Thoracic aorta (tissue), 2 donors: ENCODE measurements at regions not wholly inside any gene's neighbourhood (a gene's known extent, or its start where the extent isn't known, plus 50 kb on each side); places are given as distances from the start of the nearest gene placed in this dataset.

Experiments used
- ATAC-seq: fragments of 150-250 bp; one replicate; pipeline ENCODE4 v1.8.0; 2017; ENCODE audit warnings: low read depth; ENCODE audit not compliant: insufficient number of reproducible peaks, low FRiP score
- DNase-seq: peaks from one replicate; pipeline ENCODE4 v3.0.0-alpha.2; 2020; ENCODE audit warnings: low spot score
- H3K27ac ChIP-seq, 2 donors: fragments of 200-600 bp; sonication (generic); 1 replicate in 1 of 2; 2 replicates in 1 of 2; pipeline ENCODE4 v1.5.1; 2016; ENCODE audit warnings: mild to moderate bottlenecking in 2 of 2, moderate library complexity in 2 of 2
- H3K27me3 ChIP-seq: fragments of 200-600 bp; sonication (generic); replicated peaks from 2 replicates; pipeline ENCODE4 v1.6.0; 2016; ENCODE audit warnings: mild to moderate bottlenecking; ENCODE audit not compliant: insufficient read depth
- H3K36me3 ChIP-seq: fragments of 200-600 bp; sonication (generic); one replicate; pipeline ENCODE4 v1.5.1; 2016
- H3K4me1 ChIP-seq, 2 donors: fragments of 200-600 bp; sonication (generic); 1 replicate in 1 of 2; 2 replicates in 1 of 2; pipeline versions ENCODE4 v1.5.1 to v1.6.0; 2016; ENCODE audit warnings: low read depth in 2 of 2, mild to moderate bottlenecking in 1 of 2; ENCODE audit not compliant: control insufficient read depth in 1 of 2
- H3K4me3 ChIP-seq: fragments of 200-600 bp; sonication (generic); 2 replicates; pipeline ENCODE4 v1.5.1; 2016; ENCODE audit warnings: mild to moderate bottlenecking
- H3K9me3 ChIP-seq: fragments of 200-600 bp; sonication (generic); 2 replicates; pipeline ENCODE4 v1.5.1; 2016
- CTCF ChIP-seq: fragments of 200-600 bp; sonication (generic); IDR thresholded peaks from one replicate; pipeline ENCODE4 v1.5.1; 2019; ENCODE audit warnings: antibody characterized with exemption

- no peaks in the 10 kb centered on the region for H3K9me3 ChIP-seq
Measured at GRCh38 chr2:180449171-180449915, 442.2 kb upstream of the CWC22 start.

DNA sequence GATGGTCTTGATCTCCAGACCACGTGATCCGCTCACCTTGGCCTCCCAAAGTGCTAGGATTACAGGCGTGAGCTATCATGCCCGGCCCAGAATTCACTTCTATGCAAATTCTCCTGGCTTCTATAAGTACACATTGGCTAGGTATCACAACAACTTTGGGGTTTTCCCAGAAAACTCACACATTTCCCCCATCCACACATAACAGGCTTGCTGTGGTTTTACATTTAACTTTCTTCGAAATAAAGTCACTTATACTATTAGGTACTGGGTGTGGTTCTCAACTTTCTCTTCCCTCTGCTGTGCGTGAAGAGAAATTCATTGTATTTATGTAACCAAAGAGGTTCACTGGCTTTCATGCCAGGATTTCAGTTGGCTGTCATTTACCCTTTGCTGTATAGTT is 439.4 kb upstream of the CWC22 start:
- Histone ChIP-seq H3K9me3 (no peaks in the 10 kb centered on the region), H3K4me3 (no peak overlapping the region), H3K36me3 (no peaks in the 10 kb centered on the region), H3K27ac (no peak overlapping the region), H3K27me3 (no peaks in the 10 kb centered on the region), H3K4me1 (no peaks in the 10 kb centered on the region)
- DNase-seq (no peak), ATAC-seq (no peak)
- no peak for TF ChIP-seq CTCF

More at GRCh38 chr2:180449171-180449915, 442.2 kb upstream of the CWC22 start:
- no peaks in the 10 kb centered on the region for H3K36me3 ChIP-seq
- TF ChIP-seq CTCF = no peak
- H3K4me3 ChIP-seq = no peak overlapping the region
- no peaks in the 10 kb centered on the region for H3K27me3 ChIP-seq
- no peaks in the 10 kb centered on the region for H3K4me1 ChIP-seq
- ATAC-seq = no peak
- no peak for DNase-seq
- H3K27ac ChIP-seq = no peak overlapping the region

DNA sequence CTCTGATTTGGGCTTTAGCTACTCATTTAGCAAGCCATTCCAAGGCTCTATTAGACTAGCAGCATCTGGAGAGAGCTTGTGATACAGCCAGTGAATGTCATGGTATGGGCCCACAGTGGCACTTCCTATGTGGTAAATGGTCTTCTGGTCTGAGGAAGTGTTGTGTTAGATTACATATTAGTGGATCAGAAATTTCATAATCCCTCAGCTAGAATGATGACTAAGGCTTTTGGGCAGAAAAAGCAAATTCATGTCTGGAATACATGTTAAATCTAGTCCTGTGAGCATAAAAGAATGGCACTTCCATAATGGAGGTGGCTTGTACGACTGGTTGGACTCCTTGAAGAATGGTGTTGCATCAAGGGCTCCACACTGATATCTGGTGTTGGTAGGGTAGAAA is 436.8 kb upstream of the CWC22 start:
- no peak for TF ChIP-seq CTCF
- DNase-seq (no peak), ATAC-seq (no peak)
- Histone ChIP-seq H3K4me3 (no peak overlapping the region), H3K4me1 (no peaks in the 10 kb centered on the region), H3K9me3 (no peaks in the 10 kb centered on the region), H3K36me3 (no peaks in the 10 kb centered on the region), H3K27me3 (no peaks in the 10 kb centered on the region), H3K27ac (no peak overlapping the region)

GRCh38 chr2:180442860-180443644 is 436.0 kb upstream of the CWC22 start:
- no peak for ATAC-seq
- Histone ChIP-seq H3K27me3 (no peaks in the 10 kb centered on the region), H3K36me3 (no peaks in the 10 kb centered on the region), H3K27ac (no peak overlapping the region), H3K9me3 (no peaks in the 10 kb centered on the region), H3K4me3 (no peak overlapping the region), H3K4me1 (no peaks in the 10 kb centered on the region)
- TF ChIP-seq CTCF = no peak
- DNase-seq = no peak

DNA sequence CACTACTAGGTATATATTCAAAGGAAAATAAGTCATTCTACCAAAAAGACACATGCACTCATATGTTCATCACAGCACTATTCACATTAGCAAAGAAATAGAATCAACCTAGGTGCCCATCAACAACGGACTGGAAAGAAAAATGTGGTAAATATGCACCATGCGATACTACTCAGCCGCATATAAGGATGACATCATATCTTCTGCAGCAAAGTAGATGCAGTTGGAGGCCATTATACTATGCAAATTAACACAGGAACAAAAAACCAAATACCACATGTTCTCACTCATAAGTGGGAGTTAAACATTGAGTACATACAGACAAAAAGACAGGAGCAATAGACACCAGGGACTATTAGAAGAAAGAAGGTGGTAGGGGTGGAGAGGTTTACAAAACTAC is 412.1 kb upstream of the CWC22 start:
- DNase-seq (no peak), ATAC-seq (no peak)
- no peak overlapping the region for H3K4me3 ChIP-seq
- TF ChIP-seq CTCF = no peak
- H3K36me3 ChIP-seq = no peaks in the 10 kb centered on the region
- no peaks in the 10 kb centered on the region for H3K27me3 ChIP-seq
- no peak overlapping the region for H3K27ac ChIP-seq
- H3K4me1 ChIP-seq = no peaks in the 10 kb centered on the region
- no peaks in the 10 kb centered on the region for H3K9me3 ChIP-seq
